SU-DHL-6 (cell line): ENCODE measurements at regions not wholly inside any gene's neighbourhood (a gene's known extent, or its start where the extent isn't known, plus 50 kb on each side); places are given as distances from the start of the nearest gene placed in this dataset.

ENCODE experiments used
- H2AFZ ChIP-seq: fragments of 200-600 bp; sonication (generic); 2 replicates; pipeline ENCODE4 v1.6.1; 2014; ENCODE audit warnings: low read depth, mild to moderate bottlenecking, moderate library complexity, mixed read lengths, antibody characterized with exemption, low read length; ENCODE audit not compliant: severe bottlenecking
- H3F3A ChIP-seq: fragments of 200-600 bp; shearing (Covaris generic); 2 replicates; pipeline ENCODE4 v1.6.0; 2016; ENCODE audit warnings: antibody characterized with exemption, mild to moderate bottlenecking; ENCODE audit not compliant: insufficient read depth
- H3K27ac ChIP-seq: fragments of 200-600 bp; sonication (generic); 2 replicates; pipeline ENCODE4 v1.5.1; 2016; ENCODE audit warnings: low read depth, mild to moderate bottlenecking, low read length, moderate library complexity, mixed read lengths
- H3K27me3 ChIP-seq: fragments of 200-600 bp; sonication (generic), shearing (Covaris generic); 2 replicates; pipeline ENCODE4 v1.6.0; 2014; ENCODE audit warnings: mild to moderate bottlenecking, low read length
- H3K36me3 ChIP-seq: fragments of 200-600 bp; sonication (generic); 2 replicates; pipeline ENCODE4 v1.6.1; 2014; ENCODE audit warnings: mild to moderate bottlenecking, low read length, mixed read lengths
- H3K4me2 ChIP-seq: fragments of 300-600, 200-600 bp; shearing (Covaris generic), sonication (generic); 2 replicates; pipeline ENCODE4 v1.6.0; 2014; ENCODE audit warnings: low read length, low read depth, mild to moderate bottlenecking; ENCODE audit not compliant: poor library complexity, severe bottlenecking
- H3K4me3 ChIP-seq: fragments of 200-600 bp; sonication (generic); 2 replicates; pipeline ENCODE4 v1.5.1; 2014; ENCODE audit warnings: antibody characterized with exemption, low read length, mild to moderate bottlenecking, mixed read lengths; ENCODE audit not compliant: insufficient read depth, poor library complexity, severe bottlenecking
- H3K79me2 ChIP-seq: fragments of 200-600 bp; sonication (generic); 2 replicates; pipeline ENCODE4 v1.6.1; 2014; ENCODE audit warnings: mild to moderate bottlenecking, low read length, moderate library complexity; ENCODE audit not compliant: insufficient read depth
- H3K9ac ChIP-seq: fragments of 200-600 bp; sonication (generic); 2 replicates; pipeline ENCODE4 v1.7.0; 2014; ENCODE audit warnings: mild to moderate bottlenecking, low read length
- H3K9me2 ChIP-seq: fragments of 200-600 bp; sonication (generic); replicated peaks from 2 replicates; pipeline ENCODE4 v1.6.1; 2014; ENCODE audit warnings: low read length; ENCODE audit not compliant: insufficient read depth
- H3K9me3 ChIP-seq: fragments of 200-600 bp; sonication (generic); 2 replicates; pipeline ENCODE4 v1.6.1; 2014; ENCODE audit warnings: low read length, mixed read lengths; ENCODE audit not compliant: insufficient read depth
- H4K20me1 ChIP-seq: fragments of 200-600 bp; sonication (generic); 2 replicates; pipeline ENCODE4 v1.6.1; 2014; ENCODE audit warnings: low read depth, mild to moderate bottlenecking, antibody characterized with exemption, low read length, moderate library complexity, mixed read lengths
- EZH2phosphoT487 ChIP-seq: fragments of 200-600 bp; sonication (generic), shearing (Covaris generic); conservative IDR thresholded peaks from 2 replicates; pipeline ENCODE4 v1.6.1; 2018; ENCODE audit warnings: mild to moderate bottlenecking, antibody characterized with exemption, low read length, moderate library complexity, mixed read lengths
- TF ChIP-seq, protein P1 (sequence below): fragments of 200-600 bp; sonication (generic); IDR thresholded peaks from one replicate; pipeline ENCODE4 v1.5.1; 2017; ENCODE audit warnings: antibody characterized with exemption, mild to moderate bottlenecking, low read length, moderate library complexity; ENCODE audit not compliant: insufficient read depth, poor library complexity, severe bottlenecking

DNA sequence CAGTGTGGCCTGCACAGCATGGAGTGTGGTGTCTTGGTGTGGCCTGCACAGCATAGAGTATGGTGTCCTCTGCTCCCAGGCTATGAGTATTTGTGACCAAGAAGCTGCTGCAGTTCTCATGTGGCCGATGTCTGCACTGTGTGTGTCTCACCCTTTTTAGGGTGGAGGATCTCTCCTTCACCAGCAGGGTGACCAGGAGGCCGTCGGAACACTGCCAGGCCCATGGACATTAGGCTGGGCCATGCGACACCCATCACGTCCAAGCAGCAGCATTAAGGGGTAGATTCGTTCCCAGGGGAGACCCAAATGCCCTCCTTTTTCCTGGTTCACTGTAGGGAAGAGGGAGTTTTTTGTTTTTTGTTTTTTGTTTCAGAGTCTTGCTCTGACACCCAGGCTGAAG lies 115.3 kb upstream of the SPIN1 start:
- no peak overlapping the region for H3K9ac ChIP-seq
- no peak overlapping the region for H3K27ac ChIP-seq
- H3K27me3 ChIP-seq = no peaks in the 10 kb centered on the region
- no peak overlapping the region for H2AFZ ChIP-seq
- no peak overlapping the region for H3K4me3 ChIP-seq
- H3K36me3 ChIP-seq = no peaks in the 10 kb centered on the region
- no peaks in the 10 kb centered on the region for H3K9me2 ChIP-seq
- no peaks in the 10 kb centered on the region for H3K79me2 ChIP-seq
- no peak overlapping the region for H3K4me2 ChIP-seq
- H4K20me1 ChIP-seq = no peaks in the 10 kb centered on the region
- TF ChIP-seq EZH2phosphoT487 = no peak
- TF ChIP-seq, protein P1, sequence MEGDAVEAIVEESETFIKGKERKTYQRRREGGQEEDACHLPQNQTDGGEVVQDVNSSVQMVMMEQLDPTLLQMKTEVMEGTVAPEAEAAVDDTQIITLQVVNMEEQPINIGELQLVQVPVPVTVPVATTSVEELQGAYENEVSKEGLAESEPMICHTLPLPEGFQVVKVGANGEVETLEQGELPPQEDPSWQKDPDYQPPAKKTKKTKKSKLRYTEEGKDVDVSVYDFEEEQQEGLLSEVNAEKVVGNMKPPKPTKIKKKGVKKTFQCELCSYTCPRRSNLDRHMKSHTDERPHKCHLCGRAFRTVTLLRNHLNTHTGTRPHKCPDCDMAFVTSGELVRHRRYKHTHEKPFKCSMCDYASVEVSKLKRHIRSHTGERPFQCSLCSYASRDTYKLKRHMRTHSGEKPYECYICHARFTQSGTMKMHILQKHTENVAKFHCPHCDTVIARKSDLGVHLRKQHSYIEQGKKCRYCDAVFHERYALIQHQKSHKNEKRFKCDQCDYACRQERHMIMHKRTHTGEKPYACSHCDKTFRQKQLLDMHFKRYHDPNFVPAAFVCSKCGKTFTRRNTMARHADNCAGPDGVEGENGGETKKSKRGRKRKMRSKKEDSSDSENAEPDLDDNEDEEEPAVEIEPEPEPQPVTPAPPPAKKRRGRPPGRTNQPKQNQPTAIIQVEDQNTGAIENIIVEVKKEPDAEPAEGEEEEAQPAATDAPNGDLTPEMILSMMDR = no peak
- no peaks in the 10 kb centered on the region for H3F3A ChIP-seq
- no peaks in the 10 kb centered on the region for H3K9me3 ChIP-seq

DNA sequence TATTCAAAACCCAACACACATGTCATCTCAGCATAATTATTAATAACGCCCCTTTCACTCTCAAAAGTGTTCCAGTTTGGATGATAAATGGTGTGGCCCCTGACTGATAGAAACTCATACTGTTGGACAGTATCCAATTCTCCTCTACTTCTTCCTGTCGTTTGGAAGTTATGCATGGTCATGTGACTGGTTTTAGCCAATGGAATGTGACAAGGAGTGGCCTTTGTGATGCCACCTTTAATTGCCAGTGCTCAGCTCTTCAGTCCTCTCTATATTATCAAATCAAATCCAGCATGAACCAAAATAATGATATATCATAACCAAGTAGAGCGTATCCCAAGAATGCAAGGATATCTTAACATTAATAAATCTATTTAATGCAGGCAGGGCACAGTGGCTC lies 117.8 kb upstream of the SPIN1 start:
- no peaks in the 10 kb centered on the region for H3F3A ChIP-seq
- no peak overlapping the region for H3K4me3 ChIP-seq
- no peak overlapping the region for H3K27ac ChIP-seq
- H3K9me2 ChIP-seq = no peaks in the 10 kb centered on the region
- TF ChIP-seq, protein P1 = no peak
- TF ChIP-seq EZH2phosphoT487 = no peak
- no peaks in the 10 kb centered on the region for H3K36me3 ChIP-seq
- H3K79me2 ChIP-seq = no peaks in the 10 kb centered on the region
- H3K9ac ChIP-seq = no peak overlapping the region
- no peak overlapping the region for H2AFZ ChIP-seq
- H4K20me1 ChIP-seq = no peaks in the 10 kb centered on the region
- H3K9me3 ChIP-seq = no peaks in the 10 kb centered on the region
- H3K4me2 ChIP-seq = no peak overlapping the region
- no peaks in the 10 kb centered on the region for H3K27me3 ChIP-seq

DNA sequence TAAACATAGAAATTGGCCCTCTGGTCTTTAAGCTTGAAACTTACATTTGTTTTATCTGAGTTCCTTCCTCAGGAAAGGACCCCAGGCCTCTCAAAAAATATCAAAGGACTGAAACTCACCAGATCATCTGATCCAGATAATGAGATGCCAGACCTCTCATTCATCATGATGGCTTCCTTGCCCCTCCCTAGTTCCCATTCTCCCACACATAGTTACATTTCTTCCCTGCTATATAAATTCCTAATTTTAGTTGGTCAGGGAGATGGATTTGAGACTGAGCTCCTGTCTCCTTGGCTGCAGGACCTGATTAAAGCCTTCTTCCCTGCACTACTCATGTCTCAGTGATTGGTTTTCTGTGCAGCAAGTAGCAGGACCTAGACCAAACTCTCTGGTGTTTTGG lies 119.4 kb upstream of the SPIN1 start:
- H3K4me2 ChIP-seq = no peak overlapping the region
- H2AFZ ChIP-seq = no peak overlapping the region
- no peaks in the 10 kb centered on the region for H3K9me2 ChIP-seq
- H3K4me3 ChIP-seq = no peak overlapping the region
- H3K9me3 ChIP-seq = no peaks in the 10 kb centered on the region
- no peaks in the 10 kb centered on the region for H3K36me3 ChIP-seq
- H3K79me2 ChIP-seq = no peaks in the 10 kb centered on the region
- H3F3A ChIP-seq = no peaks in the 10 kb centered on the region
- H3K27ac ChIP-seq = no peak overlapping the region
- H4K20me1 ChIP-seq = no peaks in the 10 kb centered on the region
- no peak for TF ChIP-seq EZH2phosphoT487
- TF ChIP-seq, protein P1 = no peak
- no peak overlapping the region for H3K9ac ChIP-seq
- H3K27me3 ChIP-seq = no peaks in the 10 kb centered on the region

DNA sequence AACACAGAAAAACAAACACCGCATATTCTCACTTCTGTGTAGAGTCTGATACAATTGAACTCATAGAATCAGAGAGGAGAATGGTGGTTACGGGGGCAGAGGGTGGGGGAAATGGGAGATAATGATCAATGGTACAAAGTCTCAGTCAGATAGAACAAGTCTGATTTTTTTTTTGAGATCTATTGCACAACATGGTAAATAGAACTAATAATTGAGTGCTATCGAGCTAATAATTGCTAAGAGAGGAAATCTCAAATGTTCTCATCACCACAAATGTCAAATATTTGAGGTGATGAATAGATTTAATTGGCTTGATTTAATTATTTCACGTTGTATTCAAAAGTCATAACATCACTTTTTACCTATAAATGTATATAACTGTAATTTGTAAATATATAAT lies 121.0 kb upstream of the SPIN1 start:
- Histone ChIP-seq H3K27me3 (no peaks in the 10 kb centered on the region), H4K20me1 (no peaks in the 10 kb centered on the region), H3K9ac (no peak overlapping the region), H3F3A (no peaks in the 10 kb centered on the region), H3K27ac (no peak overlapping the region), H3K9me2 (no peaks in the 10 kb centered on the region), H2AFZ (no peak overlapping the region), H3K36me3 (no peaks in the 10 kb centered on the region), H3K4me2 (no peak overlapping the region), H3K9me3 (no peaks in the 10 kb centered on the region), H3K79me2 (no peaks in the 10 kb centered on the region), H3K4me3 (no peak overlapping the region)
- TF ChIP-seq, protein P1 = no peak
- TF ChIP-seq EZH2phosphoT487 = no peak
